Liver (tissue), 3 donors: ENCODE measurements at regions not wholly inside any gene's neighbourhood (a gene's known extent, or its start where the extent isn't known, plus 50 kb on each side); places are given as distances from the start of the nearest gene placed in this dataset.

ENCODE experiments used
- FOXA1 ChIP-seq: IDR thresholded peaks from 2 replicates; pipeline ENCODE4 v1.6.1; 2016; ENCODE audit warnings: antibody characterized with exemption
- GABPA ChIP-seq, 2 donors: IDR thresholded peaks in 1 of 2; conservative IDR thresholded peaks in 1 of 2; 2 replicates each; pipeline ENCODE4 v1.6.1; 2016; ENCODE audit warnings: antibody characterized with exemption in 2 of 2, mild to moderate bottlenecking in 1 of 2, moderate library complexity in 1 of 2
- RAD21 ChIP-seq, 2 donors: IDR thresholded peaks; 2 replicates each; pipeline ENCODE4 v1.6.1; 2016; ENCODE audit warnings: antibody characterized with exemption in 2 of 2, mild to moderate bottlenecking in 2 of 2
- SP1 ChIP-seq: IDR thresholded peaks from 2 replicates; pipeline ENCODE4 v1.6.1; 2018; ENCODE audit warnings: antibody characterized with exemption, mild to moderate bottlenecking
- YY1 ChIP-seq: IDR thresholded peaks from 2 replicates; pipeline ENCODE4 v1.6.1; 2016; ENCODE audit warnings: antibody characterized with exemption, mild to moderate bottlenecking
- TF ChIP-seq, protein P1 (sequence below): fragments of 150-350 bp; IDR thresholded peaks from 2 replicates; pipeline ENCODE4 v1.5.1; 2017; ENCODE audit warnings: improper control_type of control experiment, low read depth, low read length; ENCODE audit not compliant: missing input control
- TF ChIP-seq, protein P2 (sequence below): IDR thresholded peaks from 2 replicates; pipeline ENCODE4 v1.6.1; 2016; ENCODE audit warnings: antibody characterized with exemption, mild to moderate bottlenecking
- TF ChIP-seq, protein P3 (sequence below): IDR thresholded peaks from 2 replicates; pipeline ENCODE4 v1.6.1; 2016; ENCODE audit warnings: antibody characterized with exemption
- TF ChIP-seq, protein P4 (sequence below): IDR thresholded peaks from 2 replicates; pipeline ENCODE4 v1.6.1; 2016; ENCODE audit warnings: antibody characterized with exemption
- donor health status: healthy.
- donor health status: healthy.

DNA sequence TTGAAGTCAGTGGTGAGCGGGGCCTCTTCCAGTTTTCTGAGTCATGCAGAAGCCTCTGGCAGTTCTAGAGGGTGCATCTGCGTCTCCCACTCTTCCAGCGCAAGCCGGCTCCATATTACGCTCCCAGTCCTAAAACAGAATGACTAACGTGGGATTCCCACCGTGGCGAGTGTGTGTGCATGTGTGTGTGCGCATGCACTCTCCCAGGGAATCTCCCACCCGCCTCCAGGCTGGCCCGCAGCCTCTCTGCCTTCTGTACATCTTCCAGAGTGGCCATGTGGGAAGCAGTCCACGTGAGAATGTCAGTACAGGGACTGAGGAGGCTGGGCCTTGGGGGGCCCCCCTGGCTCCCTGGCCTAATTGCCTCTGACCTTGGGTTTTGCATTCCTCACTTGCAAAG is 87.7 kb downstream of the LSM3 start:
- TF ChIP-seq, protein P1, sequence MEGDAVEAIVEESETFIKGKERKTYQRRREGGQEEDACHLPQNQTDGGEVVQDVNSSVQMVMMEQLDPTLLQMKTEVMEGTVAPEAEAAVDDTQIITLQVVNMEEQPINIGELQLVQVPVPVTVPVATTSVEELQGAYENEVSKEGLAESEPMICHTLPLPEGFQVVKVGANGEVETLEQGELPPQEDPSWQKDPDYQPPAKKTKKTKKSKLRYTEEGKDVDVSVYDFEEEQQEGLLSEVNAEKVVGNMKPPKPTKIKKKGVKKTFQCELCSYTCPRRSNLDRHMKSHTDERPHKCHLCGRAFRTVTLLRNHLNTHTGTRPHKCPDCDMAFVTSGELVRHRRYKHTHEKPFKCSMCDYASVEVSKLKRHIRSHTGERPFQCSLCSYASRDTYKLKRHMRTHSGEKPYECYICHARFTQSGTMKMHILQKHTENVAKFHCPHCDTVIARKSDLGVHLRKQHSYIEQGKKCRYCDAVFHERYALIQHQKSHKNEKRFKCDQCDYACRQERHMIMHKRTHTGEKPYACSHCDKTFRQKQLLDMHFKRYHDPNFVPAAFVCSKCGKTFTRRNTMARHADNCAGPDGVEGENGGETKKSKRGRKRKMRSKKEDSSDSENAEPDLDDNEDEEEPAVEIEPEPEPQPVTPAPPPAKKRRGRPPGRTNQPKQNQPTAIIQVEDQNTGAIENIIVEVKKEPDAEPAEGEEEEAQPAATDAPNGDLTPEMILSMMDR = no peak
- TF ChIP-seq RAD21 (IDR thresholded peaks at IDR 0.05) (no peak), YY1 (no peak), FOXA1 (no peak), SP1 (no peak), GABPA (IDR thresholded peaks at IDR 0.05 in 1 of 2, conservative IDR thresholded peaks at IDR 0.05 in 1 of 2) (no peak)
- TF ChIP-seq, protein P2, sequence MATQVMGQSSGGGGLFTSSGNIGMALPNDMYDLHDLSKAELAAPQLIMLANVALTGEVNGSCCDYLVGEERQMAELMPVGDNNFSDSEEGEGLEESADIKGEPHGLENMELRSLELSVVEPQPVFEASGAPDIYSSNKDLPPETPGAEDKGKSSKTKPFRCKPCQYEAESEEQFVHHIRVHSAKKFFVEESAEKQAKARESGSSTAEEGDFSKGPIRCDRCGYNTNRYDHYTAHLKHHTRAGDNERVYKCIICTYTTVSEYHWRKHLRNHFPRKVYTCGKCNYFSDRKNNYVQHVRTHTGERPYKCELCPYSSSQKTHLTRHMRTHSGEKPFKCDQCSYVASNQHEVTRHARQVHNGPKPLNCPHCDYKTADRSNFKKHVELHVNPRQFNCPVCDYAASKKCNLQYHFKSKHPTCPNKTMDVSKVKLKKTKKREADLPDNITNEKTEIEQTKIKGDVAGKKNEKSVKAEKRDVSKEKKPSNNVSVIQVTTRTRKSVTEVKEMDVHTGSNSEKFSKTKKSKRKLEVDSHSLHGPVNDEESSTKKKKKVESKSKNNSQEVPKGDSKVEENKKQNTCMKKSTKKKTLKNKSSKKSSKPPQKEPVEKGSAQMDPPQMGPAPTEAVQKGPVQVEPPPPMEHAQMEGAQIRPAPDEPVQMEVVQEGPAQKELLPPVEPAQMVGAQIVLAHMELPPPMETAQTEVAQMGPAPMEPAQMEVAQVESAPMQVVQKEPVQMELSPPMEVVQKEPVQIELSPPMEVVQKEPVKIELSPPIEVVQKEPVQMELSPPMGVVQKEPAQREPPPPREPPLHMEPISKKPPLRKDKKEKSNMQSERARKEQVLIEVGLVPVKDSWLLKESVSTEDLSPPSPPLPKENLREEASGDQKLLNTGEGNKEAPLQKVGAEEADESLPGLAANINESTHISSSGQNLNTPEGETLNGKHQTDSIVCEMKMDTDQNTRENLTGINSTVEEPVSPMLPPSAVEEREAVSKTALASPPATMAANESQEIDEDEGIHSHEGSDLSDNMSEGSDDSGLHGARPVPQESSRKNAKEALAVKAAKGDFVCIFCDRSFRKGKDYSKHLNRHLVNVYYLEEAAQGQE = no peak
- TF ChIP-seq, protein P3, sequence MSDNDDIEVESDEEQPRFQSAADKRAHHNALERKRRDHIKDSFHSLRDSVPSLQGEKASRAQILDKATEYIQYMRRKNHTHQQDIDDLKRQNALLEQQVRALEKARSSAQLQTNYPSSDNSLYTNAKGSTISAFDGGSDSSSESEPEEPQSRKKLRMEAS = no peak
- TF ChIP-seq, protein P4, sequence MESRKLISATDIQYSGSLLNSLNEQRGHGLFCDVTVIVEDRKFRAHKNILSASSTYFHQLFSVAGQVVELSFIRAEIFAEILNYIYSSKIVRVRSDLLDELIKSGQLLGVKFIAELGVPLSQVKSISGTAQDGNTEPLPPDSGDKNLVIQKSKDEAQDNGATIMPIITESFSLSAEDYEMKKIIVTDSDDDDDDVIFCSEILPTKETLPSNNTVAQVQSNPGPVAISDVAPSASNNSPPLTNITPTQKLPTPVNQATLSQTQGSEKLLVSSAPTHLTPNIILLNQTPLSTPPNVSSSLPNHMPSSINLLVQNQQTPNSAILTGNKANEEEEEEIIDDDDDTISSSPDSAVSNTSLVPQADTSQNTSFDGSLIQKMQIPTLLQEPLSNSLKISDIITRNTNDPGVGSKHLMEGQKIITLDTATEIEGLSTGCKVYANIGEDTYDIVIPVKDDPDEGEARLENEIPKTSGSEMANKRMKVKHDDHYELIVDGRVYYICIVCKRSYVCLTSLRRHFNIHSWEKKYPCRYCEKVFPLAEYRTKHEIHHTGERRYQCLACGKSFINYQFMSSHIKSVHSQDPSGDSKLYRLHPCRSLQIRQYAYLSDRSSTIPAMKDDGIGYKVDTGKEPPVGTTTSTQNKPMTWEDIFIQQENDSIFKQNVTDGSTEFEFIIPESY = no peak
